Bone marrow (tissue), 2 donors: ENCODE measurements at regions not wholly inside any gene's neighbourhood (a gene's known extent, or its start where the extent isn't known, plus 50 kb on each side); places are given as distances from the start of the nearest gene placed in this dataset.
"Not testable (repeated sequence)": the region's sequence is repeated elsewhere in the genome, so short reads cannot be mapped to it uniquely, and the experiment has no call there.

ENCODE experiments used
- DNase-seq, 2 donors: peaks; one replicate each; lab custom pipeline; 2025; lab: John Stamatoyannopoulos, UW

- DNase-seq = no peak
Measured at GRCh38 chr7:32681174-32681518, 185.9 kb downstream of the AVL9 start.

- DNase-seq = no peak
Measured at GRCh38 chr7:32680259-32681173, 185.2 kb downstream of the AVL9 start.

GRCh38 chr7:32679192-32679591, 183.9 kb downstream of the AVL9 start:
- DNase-seq = no peak

GRCh38 chr7:32677593-32677992, 182.3 kb downstream of the AVL9 start:
- DNase-seq = no peak

- DNase-seq = no peak
Measured at GRCh38 chr7:32676249-32676941, 181.1 kb downstream of the AVL9 start.

GRCh38 chr7:32673275-32673983, 178.1 kb downstream of the AVL9 start:
- no peak for DNase-seq

GRCh38 chr7:32670110-32671025, 175.1 kb downstream of the AVL9 start:
- no peak for DNase-seq

- not testable (repeated sequence) for DNase-seq
Measured at GRCh38 chr7:32669173-32669870, 174.0 kb downstream of the AVL9 start.

- DNase-seq = not testable (repeated sequence)
Measured at GRCh38 chr7:32668387-32669097, 173.3 kb downstream of the AVL9 start.

- not testable (repeated sequence) for DNase-seq
Measured at GRCh38 chr7:32667586-32667985, 172.3 kb downstream of the AVL9 start.

GRCh38 chr7:32663805-32664211, 168.5 kb downstream of the AVL9 start:
- not testable (repeated sequence) for DNase-seq

- DNase-seq = not testable (repeated sequence)
Measured at GRCh38 chr7:32662509-32662908, 167.2 kb downstream of the AVL9 start.

GRCh38 chr7:32661929-32662328, 166.6 kb downstream of the AVL9 start:
- no peak for DNase-seq

GRCh38 chr7:32661501-32661900, 166.2 kb downstream of the AVL9 start:
- DNase-seq = no peak

GRCh38 chr7:32660936-32661335, 165.6 kb downstream of the AVL9 start:
- no peak for DNase-seq

GRCh38 chr7:32659853-32660252, 164.6 kb downstream of the AVL9 start:
- DNase-seq = no peak

GRCh38 chr7:32658467-32658869, 163.2 kb downstream of the AVL9 start:
- DNase-seq = no peak

- DNase-seq = no peak
Measured at GRCh38 chr7:32658034-32658433, 162.7 kb downstream of the AVL9 start.

- DNase-seq = not testable (repeated sequence)
Measured at GRCh38 chr7:32654549-32654948, 159.3 kb downstream of the AVL9 start.

GRCh38 chr7:32650356-32650755, 155.1 kb downstream of the AVL9 start:
- DNase-seq = not testable (repeated sequence)
